ENCODE measurements at regions not wholly inside any gene's neighbourhood (a gene's known extent, or its start where the extent isn't known, plus 50 kb on each side); places are given as distances from the start of the nearest gene placed in this dataset.

- no peaks in the 10 kb centered on the region for H3K36me3 Mint-ChIP-seq (ENCODE audit: insufficient read depth)
- no peaks in the 10 kb centered on the region for H3K27me3 Mint-ChIP-seq
- no peaks in the 10 kb centered on the region for H3K4me1 Mint-ChIP-seq
- H3K4me3 Mint-ChIP-seq: no peak overlapping the region
- no peak overlapping the region for H3K27ac Mint-ChIP-seq (ENCODE audit: low read depth)
- H3K9me3 Mint-ChIP-seq: peaks cover 15% of the 10 kb centered on the region
- DNase-seq (ENCODE audit: low spot score in 2 of 2): no peak
- ATAC-seq (replicated peaks; ENCODE audit: extremely low read depth, poor library complexity, severe bottlenecking): no peak
Measured at GRCh38 chr5:166068547-166069335, 2222.7 kb upstream of the WWC1 start.

- H3K27ac Mint-ChIP-seq (ENCODE audit: low read depth): no peak overlapping the region
Measured at GRCh38 chr5:166073901-166074581, 2217.4 kb upstream of the WWC1 start.

GRCh38 chr5:166074582-166075481 lies 2216.6 kb upstream of the WWC1 start:
- Mint-ChIP-seq H3K27ac (ENCODE audit: low read depth) (no peak overlapping the region), H3K9me3 (peaks cover 10% of the 10 kb centered on the region), H3K36me3 (ENCODE audit: insufficient read depth) (no peaks in the 10 kb centered on the region), H3K4me1 (no peaks in the 10 kb centered on the region), H3K27me3 (no peaks in the 10 kb centered on the region), H3K4me3 (no peak overlapping the region)
- ATAC-seq (replicated peaks; ENCODE audit: extremely low read depth, poor library complexity, severe bottlenecking): no peak
- no peak for DNase-seq (ENCODE audit: low spot score in 2 of 2)

More at GRCh38 chr5:166073901-166074581, 2217.4 kb upstream of the WWC1 start:
- DNase-seq (ENCODE audit: low spot score in 2 of 2) (no peak), ATAC-seq (replicated peaks; ENCODE audit: extremely low read depth, poor library complexity, severe bottlenecking) (no peak)
- Mint-ChIP-seq H3K4me1 (no peaks in the 10 kb centered on the region), H3K36me3 (ENCODE audit: insufficient read depth) (no peaks in the 10 kb centered on the region), H3K4me3 (no peak overlapping the region), H3K27me3 (no peaks in the 10 kb centered on the region), H3K9me3 (peaks cover 10% of the 10 kb centered on the region)

- Mint-ChIP-seq H3K4me1 (no peaks in the 10 kb centered on the region), H3K27ac (ENCODE audit: low read depth) (no peak overlapping the region), H3K4me3 (no peak overlapping the region), H3K36me3 (ENCODE audit: insufficient read depth) (no peaks in the 10 kb centered on the region), H3K9me3 (peaks cover 16% of the 10 kb centered on the region), H3K27me3 (no peaks in the 10 kb centered on the region)
- DNase-seq (ENCODE audit: low spot score in 2 of 2) (no peak), ATAC-seq (replicated peaks; ENCODE audit: extremely low read depth, poor library complexity, severe bottlenecking) (no peak)
Measured at GRCh38 chr5:166083183-166083959, 2208.1 kb upstream of the WWC1 start.

- DNase-seq (ENCODE audit: low spot score in 2 of 2) (no peak), ATAC-seq (replicated peaks; ENCODE audit: extremely low read depth, poor library complexity, severe bottlenecking) (no peak)
- peaks cover 16% of the 10 kb centered on the region for H3K9me3 Mint-ChIP-seq
- no peaks in the 10 kb centered on the region for H3K36me3 Mint-ChIP-seq (ENCODE audit: insufficient read depth)
- no peak overlapping the region for H3K4me3 Mint-ChIP-seq
- H3K4me1 Mint-ChIP-seq: no peaks in the 10 kb centered on the region
- H3K27me3 Mint-ChIP-seq: no peaks in the 10 kb centered on the region
- H3K27ac Mint-ChIP-seq (ENCODE audit: low read depth): no peak overlapping the region
Measured at GRCh38 chr5:166086568-166086967, 2204.9 kb upstream of the WWC1 start.

GRCh38 chr5:166088389-166089039 lies 2202.9 kb upstream of the WWC1 start:
- Mint-ChIP-seq H3K4me1 (no peaks in the 10 kb centered on the region), H3K4me3 (no peak overlapping the region), H3K9me3 (peaks cover 27% of the 10 kb centered on the region), H3K27me3 (no peaks in the 10 kb centered on the region), H3K36me3 (ENCODE audit: insufficient read depth) (no peaks in the 10 kb centered on the region), H3K27ac (ENCODE audit: low read depth) (no peak overlapping the region)
- ATAC-seq (replicated peaks; ENCODE audit: extremely low read depth, poor library complexity, severe bottlenecking) (no peak), DNase-seq (ENCODE audit: low spot score in 2 of 2) (no peak)

GRCh38 chr5:166091931-166092330 lies 2199.5 kb upstream of the WWC1 start:
- no peak overlapping the region for H3K27ac Mint-ChIP-seq (ENCODE audit: low read depth)
- peaks cover 22% of the 10 kb centered on the region for H3K9me3 Mint-ChIP-seq
- DNase-seq (ENCODE audit: low spot score in 2 of 2): no peak
- H3K4me3 Mint-ChIP-seq: no peak overlapping the region
- no peaks in the 10 kb centered on the region for H3K4me1 Mint-ChIP-seq
- no peaks in the 10 kb centered on the region for H3K36me3 Mint-ChIP-seq (ENCODE audit: insufficient read depth)
- no peak for ATAC-seq (replicated peaks; ENCODE audit: extremely low read depth, poor library complexity, severe bottlenecking)
- H3K27me3 Mint-ChIP-seq: no peaks in the 10 kb centered on the region

- DNase-seq (ENCODE audit: low spot score in 2 of 2) (no peak), ATAC-seq (replicated peaks; ENCODE audit: extremely low read depth, poor library complexity, severe bottlenecking) (no peak)
- no peak overlapping the region for H3K27ac Mint-ChIP-seq (ENCODE audit: low read depth)
- no peaks in the 10 kb centered on the region for H3K36me3 Mint-ChIP-seq (ENCODE audit: insufficient read depth)
- no peak overlapping the region for H3K4me3 Mint-ChIP-seq
- H3K9me3 Mint-ChIP-seq: peaks cover 16% of the 10 kb centered on the region
- H3K27me3 Mint-ChIP-seq: no peaks in the 10 kb centered on the region
- H3K4me1 Mint-ChIP-seq: no peaks in the 10 kb centered on the region
Measured at GRCh38 chr5:166093312-166093711, 2198.1 kb upstream of the WWC1 start.

- no peak overlapping the region for H3K4me3 Mint-ChIP-seq
- no peak overlapping the region for H3K27ac Mint-ChIP-seq (ENCODE audit: low read depth)
- no peaks in the 10 kb centered on the region for H3K27me3 Mint-ChIP-seq
- DNase-seq (ENCODE audit: low spot score in 2 of 2) (no peak), ATAC-seq (replicated peaks; ENCODE audit: extremely low read depth, poor library complexity, severe bottlenecking) (no peak)
- H3K4me1 Mint-ChIP-seq: no peaks in the 10 kb centered on the region
- peaks cover 12% of the 10 kb centered on the region for H3K9me3 Mint-ChIP-seq
- no peaks in the 10 kb centered on the region for H3K36me3 Mint-ChIP-seq (ENCODE audit: insufficient read depth)
Measured at GRCh38 chr5:166102947-166103346, 2188.5 kb upstream of the WWC1 start.

- H3K27ac Mint-ChIP-seq (ENCODE audit: low read depth): no peak overlapping the region
- H3K27me3 Mint-ChIP-seq: no peaks in the 10 kb centered on the region
- no peaks in the 10 kb centered on the region for H3K4me1 Mint-ChIP-seq
- ATAC-seq (replicated peaks; ENCODE audit: extremely low read depth, poor library complexity, severe bottlenecking): no peak
- H3K9me3 Mint-ChIP-seq: peaks cover 16% of the 10 kb centered on the region
- no peak overlapping the region for H3K4me3 Mint-ChIP-seq
- no peak for DNase-seq (ENCODE audit: low spot score in 2 of 2)
- no peaks in the 10 kb centered on the region for H3K36me3 Mint-ChIP-seq (ENCODE audit: insufficient read depth)
Measured at GRCh38 chr5:166111021-166111420, 2180.4 kb upstream of the WWC1 start.

- Mint-ChIP-seq H3K4me1 (no peaks in the 10 kb centered on the region), H3K27me3 (no peaks in the 10 kb centered on the region), H3K4me3 (no peak overlapping the region), H3K27ac (ENCODE audit: low read depth) (no peak overlapping the region), H3K36me3 (ENCODE audit: insufficient read depth) (no peaks in the 10 kb centered on the region), H3K9me3 (peaks cover 11% of the 10 kb centered on the region)
- ATAC-seq (replicated peaks; ENCODE audit: extremely low read depth, poor library complexity, severe bottlenecking) (no peak), DNase-seq (ENCODE audit: low spot score in 2 of 2) (no peak)
Measured at GRCh38 chr5:166117072-166118066, 2174.1 kb upstream of the WWC1 start.
